HG03139 (cell line): ENCODE measurements at regions not wholly inside any gene's neighbourhood (a gene's known extent, or its start where the extent isn't known, plus 50 kb on each side); places are given as distances from the start of the nearest gene placed in this dataset.

ENCODE experiments used
- ATAC-seq: cut with Tn5 transposase; IDR thresholded peaks from one replicate; pipeline ENCODE4 v1.9.1; 2021; ENCODE audit not compliant: unreplicated experiment

DNA sequence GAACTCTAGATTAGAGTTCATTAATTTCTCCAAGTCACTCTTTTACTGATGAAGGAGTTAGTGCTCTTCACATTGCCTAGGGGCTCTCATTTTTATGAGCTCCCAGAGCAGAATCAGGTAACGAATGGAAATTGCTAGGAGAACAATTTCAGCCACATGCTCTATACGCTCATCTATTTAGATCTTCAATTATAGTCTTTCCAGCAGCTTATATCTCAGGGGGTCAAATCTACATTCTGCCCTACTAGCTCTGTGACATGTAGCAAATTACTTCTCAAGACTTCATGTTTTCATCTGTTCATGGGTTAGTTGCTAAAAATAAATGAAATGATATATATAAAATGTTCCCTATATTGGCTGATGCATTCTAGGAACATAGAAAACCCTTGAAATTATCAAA lies 183.6 kb downstream of the PLPP3 start:
- no peak for ATAC-seq

DNA sequence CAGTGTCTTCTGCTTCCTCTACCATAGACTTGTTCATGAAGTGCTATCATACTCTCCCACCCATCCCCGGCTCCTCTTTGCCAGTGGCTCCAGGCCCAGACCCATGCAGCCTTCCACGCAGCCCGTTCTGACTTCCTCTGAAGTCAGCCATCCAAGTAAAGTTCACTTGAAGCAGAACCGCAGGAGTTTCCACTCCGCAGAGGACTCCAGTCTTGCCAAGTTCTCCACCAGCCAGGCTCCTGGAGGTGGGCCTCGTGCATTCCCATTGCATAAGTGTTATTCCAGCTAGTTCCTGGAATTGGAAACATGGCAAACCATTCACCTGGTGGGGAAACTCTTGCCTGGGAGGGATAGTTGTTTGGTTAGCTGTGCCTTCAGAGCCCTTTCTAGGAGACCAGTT lies 185.1 kb downstream of the PLPP3 start:
- ATAC-seq, result no peak

DNA sequence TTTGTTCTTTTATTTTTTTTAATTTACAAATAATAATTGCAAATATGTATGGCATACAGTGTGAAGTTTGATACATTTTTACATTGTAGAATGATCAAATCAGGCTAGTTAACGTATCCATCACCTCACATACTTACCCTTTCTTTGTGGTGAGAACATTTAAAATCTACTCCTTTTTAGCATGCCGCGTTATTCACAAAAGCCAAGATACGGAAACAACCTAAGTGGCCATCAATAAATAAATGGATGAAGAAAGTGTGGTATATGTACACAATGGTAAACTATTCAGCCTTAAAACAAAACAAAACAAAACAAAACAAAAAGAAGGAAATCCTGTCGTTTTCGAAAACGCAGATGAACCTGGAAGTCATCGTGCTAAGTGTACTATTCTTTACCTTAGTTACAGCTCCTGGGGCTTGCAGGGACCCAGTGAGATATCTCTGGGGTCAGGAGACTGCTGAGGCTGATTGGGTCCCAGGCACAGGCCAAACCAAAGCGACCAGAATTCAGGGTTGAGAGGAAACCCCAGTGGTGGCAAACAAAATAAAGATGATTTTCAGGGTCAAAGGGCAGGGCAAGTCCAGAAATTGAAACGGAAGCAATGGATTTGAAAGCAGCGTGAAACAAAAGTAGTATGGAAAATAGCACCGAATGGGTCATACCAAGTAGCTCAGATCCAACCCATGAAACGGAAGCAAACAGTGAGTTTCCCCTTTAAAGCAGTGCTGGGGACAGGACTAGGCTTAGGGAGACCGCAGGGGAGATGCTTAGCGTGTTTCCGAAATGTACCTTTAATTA lies 188.2 kb downstream of the PLPP3 start:
- no peak for ATAC-seq

DNA sequence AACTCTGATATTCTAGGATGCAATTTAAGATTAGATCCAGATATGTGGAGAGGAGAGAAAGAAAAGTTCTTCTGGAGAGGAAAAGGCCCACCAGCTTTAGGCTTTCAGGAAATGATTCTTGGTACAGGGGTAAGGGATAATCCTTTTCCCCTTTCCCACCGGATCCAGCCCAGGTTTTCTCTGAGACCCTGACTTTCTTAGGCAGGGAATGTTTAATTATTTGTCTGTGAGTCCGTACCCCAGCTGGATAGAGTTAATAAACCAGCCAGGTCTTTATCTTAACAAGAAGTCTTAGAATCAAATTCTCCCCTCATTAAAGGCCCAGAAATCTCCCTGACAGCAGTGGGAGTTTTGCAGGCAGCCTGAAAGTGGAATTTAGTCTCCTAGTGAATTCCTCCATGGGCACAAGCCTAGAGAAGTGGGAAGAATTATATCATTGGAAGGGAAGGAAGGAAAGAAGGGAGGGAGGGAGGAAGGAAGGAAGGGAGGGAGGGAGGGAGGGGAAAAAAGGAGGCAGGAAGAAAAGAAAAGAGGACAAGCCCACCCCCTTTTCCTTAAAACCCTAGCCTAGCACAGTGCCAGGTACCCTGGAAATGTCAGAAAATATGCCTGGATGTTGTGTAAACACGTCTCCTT lies 189.0 kb downstream of the PLPP3 start:
- no peak for ATAC-seq

DNA sequence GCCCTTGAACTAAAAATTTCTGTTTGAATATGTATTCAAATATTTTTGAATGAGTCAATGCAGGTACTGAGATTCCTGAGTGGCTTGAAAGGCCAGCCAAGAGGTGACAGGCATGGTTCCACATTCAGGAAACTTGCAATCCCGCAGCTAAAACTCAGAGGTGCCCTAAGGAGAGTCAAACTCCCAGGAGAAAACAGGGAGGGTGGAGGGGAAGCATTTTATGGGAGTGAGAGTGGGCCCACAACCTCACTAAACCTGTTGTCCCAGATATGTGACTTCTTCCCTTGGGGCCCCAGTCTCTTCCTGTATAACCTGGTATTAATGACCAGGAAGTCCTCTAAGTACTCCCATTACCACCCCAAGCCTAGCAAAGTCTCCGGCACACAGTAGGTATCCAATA lies 189.6 kb downstream of the PLPP3 start:
- ATAC-seq, result no peak

DNA sequence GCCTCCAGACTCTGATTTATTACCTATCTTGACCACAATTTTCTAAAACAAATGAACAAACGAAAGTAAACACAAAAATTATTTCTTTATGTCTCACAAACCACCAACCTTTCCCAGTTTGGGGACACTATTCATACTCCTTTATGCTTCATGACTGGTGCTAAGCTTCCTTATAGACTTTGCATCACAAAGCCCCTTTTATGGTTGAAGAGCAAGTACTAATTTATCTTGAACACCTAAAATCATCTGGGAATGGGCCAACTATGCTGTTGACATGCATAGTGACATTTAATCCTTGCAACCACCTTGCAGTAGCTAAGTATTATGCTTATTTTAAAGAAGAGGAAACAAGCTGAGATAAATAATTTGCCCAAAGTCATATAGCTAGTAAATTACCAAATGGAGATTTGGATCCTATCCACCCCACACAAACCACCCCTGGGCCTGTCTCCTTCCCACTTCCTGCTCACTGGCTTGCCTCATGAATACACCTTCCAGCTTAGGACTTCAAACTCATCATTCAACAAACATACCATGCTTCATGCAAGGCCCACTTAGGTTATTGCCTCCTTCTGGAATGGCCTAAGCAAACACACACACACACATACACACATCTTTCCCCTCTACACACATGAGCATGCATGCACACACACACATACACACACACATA lies 192.2 kb downstream of the PLPP3 start:
- no peak for ATAC-seq

DNA sequence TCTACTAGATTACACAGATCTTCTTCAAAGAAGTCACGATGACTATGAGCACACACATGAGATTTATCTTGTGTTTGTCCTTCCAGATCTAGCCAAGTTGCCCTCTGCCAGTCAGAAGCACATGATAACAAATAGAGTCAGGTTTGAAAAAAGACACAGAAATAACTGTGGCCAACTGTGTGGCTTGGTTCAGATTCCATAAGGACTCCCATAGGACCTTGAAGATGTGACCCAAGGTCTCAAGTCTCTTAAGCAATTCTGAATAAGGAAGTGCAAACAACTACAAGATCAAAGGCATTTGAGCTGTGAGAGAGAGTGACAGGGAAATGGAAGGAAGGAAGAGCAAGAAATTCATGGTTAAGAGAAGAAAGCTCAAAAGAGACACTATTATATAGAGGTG lies 194.0 kb downstream of the PLPP3 start:
- no peak for ATAC-seq

DNA sequence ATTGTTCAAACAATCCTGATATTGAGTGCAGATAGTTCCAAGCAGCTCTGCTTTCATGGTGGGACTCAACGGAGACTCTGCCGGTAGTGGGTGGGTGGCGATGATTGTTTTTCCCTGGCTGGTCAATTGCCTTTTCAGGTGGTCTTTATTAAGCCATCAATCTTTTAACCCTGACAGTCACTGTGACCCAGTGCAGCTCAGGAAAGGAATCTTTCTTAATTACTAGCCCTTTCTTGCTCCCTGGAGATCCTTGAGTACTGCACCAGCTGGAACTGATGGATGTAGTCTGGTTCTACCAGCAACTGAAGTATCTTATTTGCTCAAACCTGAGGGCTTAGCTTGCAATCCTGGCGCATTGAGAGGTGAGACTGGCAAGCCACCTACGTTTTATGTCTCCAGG lies 196.4 kb downstream of the PLPP3 start:
- no peak for ATAC-seq

DNA sequence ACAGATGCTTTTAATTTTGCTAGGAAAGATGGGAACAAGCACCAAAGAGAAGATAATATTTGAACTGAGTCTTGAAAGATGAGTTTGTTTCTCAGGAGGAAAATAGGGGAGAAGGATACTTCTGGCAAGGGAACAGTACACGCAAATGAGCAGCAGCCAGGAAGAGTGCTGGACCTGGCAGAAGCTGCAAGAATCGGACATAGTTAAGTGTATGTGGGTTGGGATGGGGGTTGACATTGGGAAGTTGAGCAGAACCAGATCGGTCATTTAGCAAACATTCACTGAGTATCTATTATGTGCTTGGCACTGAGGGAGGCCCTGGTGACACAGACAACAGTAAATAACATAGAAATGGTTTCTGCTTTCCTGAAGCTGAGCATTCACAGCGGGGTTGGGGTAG lies 198.8 kb downstream of the PLPP3 start:
- no peak for ATAC-seq

DNA sequence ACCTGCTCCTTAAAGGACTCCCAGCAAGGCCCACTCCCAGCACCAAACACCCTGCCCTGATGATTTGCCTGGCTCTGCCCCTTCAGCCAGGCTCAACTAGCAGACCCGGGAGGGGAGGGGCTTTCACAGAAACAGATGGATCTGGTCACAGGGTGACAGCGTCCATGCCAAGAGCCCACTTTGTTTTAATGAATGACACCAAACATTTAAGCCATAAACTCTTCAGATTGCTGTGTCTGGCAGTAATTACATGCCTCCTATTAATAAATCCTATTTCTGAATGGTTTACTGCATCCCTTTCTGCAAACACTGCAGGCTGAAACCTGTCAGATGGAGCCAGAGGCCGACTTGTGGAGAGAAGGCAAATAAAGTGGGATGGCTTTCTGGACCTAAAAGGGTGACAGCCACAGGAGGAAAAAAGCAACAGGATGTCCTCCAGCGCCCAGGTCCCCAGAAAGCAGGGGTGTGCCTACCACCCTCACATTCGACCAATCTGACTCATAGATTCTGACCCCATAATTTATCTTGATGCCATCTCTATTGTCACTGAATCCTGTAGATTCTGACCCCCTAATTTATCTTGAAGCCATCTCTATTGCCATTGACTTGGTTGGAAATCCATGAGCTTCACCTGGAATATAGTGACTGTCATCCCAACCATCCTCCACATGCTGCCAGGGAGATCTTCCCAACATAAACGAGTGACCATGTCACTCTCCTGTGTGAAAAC lies 200.9 kb downstream of the PLPP3 start:
- no peak for ATAC-seq

DNA sequence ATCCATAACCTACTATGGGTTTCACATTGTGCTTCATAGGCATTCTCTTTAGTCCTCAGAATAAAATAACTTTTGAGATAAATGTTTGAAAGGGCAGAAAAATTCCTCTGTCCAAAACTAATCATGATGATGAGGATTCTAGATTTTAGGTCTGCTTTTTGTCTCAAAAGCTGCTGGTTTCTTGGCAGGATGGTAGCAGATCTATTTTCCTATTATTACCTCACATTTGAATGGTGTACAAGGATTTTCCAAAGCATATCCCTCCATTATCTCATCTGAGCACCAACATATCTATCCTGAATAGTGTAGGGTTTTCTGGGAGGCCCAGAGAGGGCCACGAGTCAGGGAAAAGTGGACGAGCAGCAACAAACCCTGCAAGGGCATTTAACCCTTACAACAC lies 201.9 kb downstream of the PLPP3 start:
- no peak for ATAC-seq

DNA sequence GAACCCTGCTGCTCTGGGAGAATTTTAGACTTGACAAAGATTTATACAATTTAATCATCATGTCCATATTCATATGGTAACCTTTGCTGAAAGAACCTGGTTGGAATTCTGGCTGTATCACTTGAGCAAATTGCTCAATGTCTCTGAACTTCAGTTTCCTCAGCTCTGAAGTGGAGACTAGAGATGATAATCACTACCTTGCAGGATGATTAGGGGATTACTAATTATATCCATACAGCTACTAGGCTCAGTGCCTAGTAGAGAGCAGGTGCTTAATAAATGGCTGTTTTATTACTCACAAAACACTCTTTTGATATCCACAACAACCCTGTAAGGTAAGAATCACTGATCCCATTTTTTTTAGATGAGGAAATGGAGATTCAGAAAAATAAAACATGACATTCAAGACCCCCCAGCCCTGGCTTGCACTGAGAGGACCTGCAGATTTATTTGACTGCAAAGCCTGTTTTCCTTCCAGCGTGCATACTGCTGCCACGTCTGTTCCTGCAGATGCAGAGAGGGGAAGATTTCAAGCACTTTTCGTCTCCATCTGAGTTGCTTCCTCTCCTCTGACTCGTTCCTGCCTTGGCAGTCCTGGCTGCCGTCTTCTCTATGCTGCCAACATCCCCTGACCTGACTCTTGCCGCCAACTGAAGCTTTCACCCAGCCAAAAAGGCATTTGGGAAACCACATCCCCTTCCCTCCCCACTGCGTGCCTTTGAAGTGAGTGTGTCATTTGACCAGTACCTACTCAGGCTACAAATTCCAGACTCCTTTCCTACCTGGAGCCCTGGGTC lies 203.0 kb downstream of the PLPP3 start:
- ATAC-seq, result no peak

DNA sequence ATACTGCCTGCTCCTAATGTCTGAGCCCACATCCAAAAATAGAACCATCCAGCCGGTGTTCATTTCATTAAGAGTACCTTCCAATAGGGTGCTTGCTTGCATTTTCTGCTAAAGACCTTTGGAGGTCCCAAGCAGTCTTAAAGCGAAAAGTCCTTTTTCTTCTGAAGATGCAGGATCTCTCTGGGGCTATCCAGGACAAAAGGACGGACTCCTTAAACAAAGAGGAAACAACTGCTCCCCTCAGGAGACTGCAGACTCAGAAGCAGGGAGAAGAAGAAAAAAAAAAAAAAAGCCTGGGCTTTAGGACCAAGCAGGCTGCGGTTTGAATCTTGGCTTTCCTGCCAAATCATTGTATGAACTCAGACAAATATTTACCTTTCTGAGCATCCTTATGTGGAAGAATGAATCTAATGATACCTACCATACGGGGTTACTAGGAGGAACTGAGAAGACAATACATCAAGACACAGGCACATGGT lies 204.0 kb downstream of the PLPP3 start:
- no peak for ATAC-seq

DNA sequence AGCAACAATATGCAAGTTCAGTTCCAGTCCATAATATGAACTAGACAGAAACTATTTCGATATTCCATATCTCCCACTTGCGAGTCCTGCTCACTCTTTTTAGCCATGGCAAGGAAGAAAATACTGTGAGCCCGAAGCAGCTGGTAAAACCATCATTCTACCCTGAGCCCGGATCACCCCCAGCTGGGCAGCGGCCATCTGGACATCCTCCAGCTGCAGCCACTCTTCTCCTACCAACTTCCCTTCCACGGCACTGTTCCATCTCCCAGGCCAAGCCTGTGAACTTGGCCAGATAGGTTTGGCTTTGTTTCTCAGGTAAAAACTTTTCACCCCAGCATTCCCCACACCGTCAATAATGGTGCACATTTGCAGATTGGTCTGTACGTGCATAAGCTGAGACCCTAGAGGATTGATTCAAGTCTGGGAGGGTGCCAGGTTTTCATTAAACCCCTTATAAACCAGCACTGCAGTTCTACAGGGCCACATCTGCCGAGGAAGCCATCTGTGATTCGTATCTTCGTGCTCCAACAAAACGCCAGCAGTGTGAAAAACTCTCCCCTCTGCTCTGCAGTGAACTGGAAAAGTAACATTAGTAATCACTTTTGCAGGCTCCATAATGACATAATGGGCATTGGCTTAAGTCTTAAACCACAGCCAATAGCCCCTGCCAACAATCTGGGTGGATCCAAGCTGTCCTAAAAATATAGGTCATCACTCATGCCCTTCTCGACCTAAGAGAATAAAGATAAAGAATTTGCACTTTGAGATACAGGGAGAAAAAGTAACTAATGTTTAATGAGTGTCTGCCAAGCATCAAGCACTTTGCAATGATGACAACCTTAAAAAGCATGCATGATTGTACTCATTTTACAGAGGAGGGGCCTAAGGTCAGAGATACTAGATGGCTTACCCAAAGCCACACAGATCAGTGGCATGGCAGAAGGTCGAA lies 205.1 kb downstream of the PLPP3 start:
- no peak for ATAC-seq

DNA sequence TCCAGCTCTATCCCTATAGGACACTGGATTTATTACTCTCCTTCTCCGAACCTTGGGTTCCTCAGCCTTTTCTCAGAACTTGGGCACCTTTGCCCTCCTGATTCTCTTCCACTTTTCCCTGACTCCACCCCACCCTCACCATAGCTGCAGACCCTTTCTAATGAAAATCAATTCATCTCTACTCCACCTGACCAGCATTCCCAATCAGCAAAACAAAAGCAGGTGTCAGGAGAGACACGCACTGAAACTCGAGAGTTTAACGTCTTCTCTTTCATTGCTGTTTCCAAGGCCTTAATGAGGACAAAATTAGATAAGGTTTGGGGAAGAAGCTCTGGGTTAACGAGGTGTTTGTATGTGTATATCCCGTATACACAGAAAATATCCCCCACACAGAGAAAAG lies 208.8 kb downstream of the PLPP3 start:
- no peak for ATAC-seq

DNA sequence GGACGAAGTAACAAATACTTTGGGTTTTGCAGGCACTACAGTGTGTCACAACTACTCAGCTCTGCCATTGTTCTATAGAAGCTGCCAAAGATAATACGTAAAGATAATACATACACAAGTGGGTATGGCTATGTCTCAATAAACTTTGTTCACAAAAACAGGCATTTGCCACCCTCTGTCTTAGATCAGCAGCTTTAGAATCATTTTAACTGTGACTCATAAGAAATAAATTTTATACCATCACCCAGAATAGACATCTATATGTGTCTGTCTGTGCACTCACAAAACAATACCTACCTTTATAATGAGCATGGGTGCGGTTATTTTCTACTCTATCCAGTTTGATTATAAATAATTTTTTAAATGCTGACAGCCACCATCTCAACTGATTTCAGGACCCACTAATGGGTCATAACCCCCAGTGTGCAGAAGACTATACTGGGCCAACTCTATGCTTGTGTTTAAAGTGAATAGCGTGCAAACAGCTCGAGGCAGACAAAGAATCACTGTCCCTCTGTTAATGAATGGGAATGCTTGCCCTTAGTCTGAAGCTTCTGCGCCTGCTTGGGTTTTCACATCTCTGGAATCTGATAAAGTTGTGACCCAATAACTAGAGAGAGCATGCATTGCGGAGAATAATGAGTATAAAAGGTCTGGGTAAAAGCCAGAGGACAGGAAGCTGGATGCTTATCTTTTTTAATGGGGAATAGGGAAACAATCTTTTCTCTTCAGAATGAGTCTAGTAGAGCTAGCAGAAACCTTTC lies 216.2 kb downstream of the PLPP3 start:
- ATAC-seq, result no peak

DNA sequence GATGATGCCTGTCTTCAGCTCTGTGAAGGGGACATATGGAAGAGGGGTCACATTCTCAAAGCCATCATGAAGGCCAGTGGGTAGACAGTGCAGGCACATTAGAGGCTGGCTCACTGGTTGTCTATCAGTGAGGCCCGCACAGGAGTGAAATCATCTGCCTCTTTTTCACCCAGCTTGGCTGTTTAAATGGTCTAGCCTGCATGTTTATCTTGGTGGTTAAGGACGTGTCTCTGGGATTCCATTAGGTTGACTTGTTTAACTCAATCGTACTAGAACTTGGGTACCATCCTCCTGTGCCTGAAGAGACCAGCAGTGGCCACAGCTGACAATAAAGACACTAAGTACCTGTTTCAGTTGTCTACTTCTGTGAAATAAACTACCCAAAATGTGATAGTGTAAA lies 219.3 kb downstream of the PLPP3 start:
- no peak for ATAC-seq

DNA sequence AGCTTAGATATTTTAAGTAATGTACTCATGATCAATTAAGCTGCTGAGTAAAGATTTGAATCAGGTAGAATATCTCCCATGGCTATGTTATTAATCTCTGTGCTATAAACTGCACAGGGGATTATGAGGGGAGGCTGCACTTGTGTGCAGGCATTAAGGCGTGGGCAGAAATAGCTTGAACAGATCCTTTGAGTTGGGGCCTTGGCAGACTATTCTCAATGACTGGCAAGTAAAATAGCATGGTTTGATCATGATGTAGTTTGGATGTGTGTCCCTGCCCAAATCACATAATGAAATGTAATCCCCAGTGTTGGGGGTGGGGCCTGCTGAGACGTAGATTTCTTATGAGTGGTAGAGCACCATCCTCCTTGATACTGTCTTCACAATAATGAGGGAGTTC lies 220.3 kb downstream of the PLPP3 start:
- ATAC-seq, result no peak
